Heart left ventricle (tissue), 13 donors: ENCODE measurements at regions not wholly inside any gene's neighbourhood (a gene's known extent, or its start where the extent isn't known, plus 50 kb on each side); places are given as distances from the start of the nearest gene placed in this dataset.

Source experiments
- CTCF ChIP-seq, 12 donors: fragments of 200-600 bp; sonication (generic) in 4 of 12; IDR thresholded peaks; one replicate each; pipeline versions ENCODE4 v1.5.0 to v1.8.0; 2018 to 2022; ENCODE audit warnings: antibody characterized with exemption in 12 of 12, mild to moderate bottlenecking in 5 of 12
- POLR2A ChIP-seq, 2 donors: fragments of 450-650 bp; IDR thresholded peaks; one replicate each; pipeline ENCODE4 v1.6.1; 2017; ENCODE audit warnings: antibody characterized with exemption in 2 of 2, mild to moderate bottlenecking in 2 of 2, moderate library complexity in 2 of 2
- donor health status: ischemic (EF 13 %, LVEDD 7.1; RV severe dilation, severe dysfunction).
- donor health status: DM: no; HTN: yes; CAD: no.
- donor health status: DM: no; HTN: no; CAD: no.
- donor health status: ischemic (EF 25% LVEDD 6.9; RV normal size, moderate dysfunction).
- donor health status: ischemic (EF 25% LVEDD 5.7; RV mildly dilated, moderate dysfunction).
- donor health status: ischemic (EF 35%, LVEDD 5.7; RV mildly dilated, moderate dysfunction).
- donor health status: nonischemic (EF 11% LVEDD 7.7; RV severe dilation, severe dysfunction).
- donor health status: DM: yes; HTN: yes; CAD: no.
- donor health status: PGD.
- donor health status: ischemic (EF 29% LVEDD 5.4; RV normal size, mild dysfunction).
- donor health status: nonischemic (EF 23%, LVEDD 6.1; RV moderate dilation, normal function).

GRCh38 chrY:15289821-15290220 lies 765.5 kb downstream of the NLGN4Y start:
- TF ChIP-seq CTCF (IDR thresholded peaks at IDR 0.05) (no peak), POLR2A (IDR thresholded peaks at IDR 0.05) (no peak)
